Thyroid gland (tissue), 4 donors: ENCODE measurements at regions not wholly inside any gene's neighbourhood (a gene's known extent, or its start where the extent isn't known, plus 50 kb on each side); places are given as distances from the start of the nearest gene placed in this dataset.

Experiments
- DNase-seq, 2 donors: peaks; one replicate each; pipeline ENCODE4 v3.0.0-alpha.2; 2019
- H3K27ac ChIP-seq, 3 donors: fragments of 200-600 bp; sonication (generic); 1 replicate in 2 of 3; 2 replicates in 1 of 3; pipeline ENCODE4 v1.5.1; 2016 to 2019; ENCODE audit warnings: mild to moderate bottlenecking in 1 of 3, moderate library complexity in 1 of 3
- H3K27me3 ChIP-seq: fragments of 200-600 bp; sonication (generic); one replicate; pipeline ENCODE4 v1.5.1; 2019
- H3K36me3 ChIP-seq, 2 donors: fragments of 200-600 bp; sonication (generic); one replicate each; pipeline ENCODE4 v1.5.1; 2016 to 2019
- H3K4me1 ChIP-seq, 2 donors: fragments of 200-600 bp; sonication (generic); one replicate each; pipeline ENCODE4 v1.5.1; 2017 to 2019
- H3K4me3 ChIP-seq, 3 donors: fragments of 200-600 bp; sonication (generic); replicated peaks in 1 of 3; 1 replicate in 2 of 3; 2 replicates in 1 of 3; pipeline ENCODE4 v1.5.1; 2016; ENCODE audit warnings: mild to moderate bottlenecking in 1 of 3
- H3K9me3 ChIP-seq: fragments of 200-600 bp; sonication (generic); one replicate; pipeline ENCODE4 v1.5.1; 2017
- CTCF ChIP-seq, 6 experiments: fragments of 200-600 bp in 3 of 6; fragments of 450-650 bp in 3 of 6; sonication (generic) in 3 of 6; IDR thresholded peaks; one replicate each; pipeline ENCODE4 v1.5.1; 2016 to 2019; ENCODE audit warnings: antibody characterized with exemption in 6 of 6, mild to moderate bottlenecking in 2 of 6, inconsistent platforms in 1 of 6, moderate library complexity in 1 of 6
- POLR2A ChIP-seq, 2 donors: fragments of 450-650 bp; IDR thresholded peaks; one replicate each; pipeline ENCODE4 v1.6.1; 2017; ENCODE audit warnings: antibody characterized with exemption in 2 of 2, mild to moderate bottlenecking in 2 of 2, moderate library complexity in 1 of 2
- WGBS, 2 donors: methylation state at CpG; one replicate each; pipeline ENCODE4 v1.1.5; 2017; 5-methylcytosine and 5-hydroxymethylcytosine counted together
- intact Hi-C: fragments of 100-400 bp; cut with DNase I; formaldehyde crosslinking; loops from one replicate; pipeline ENCODE4 v1.15.1; 2023

GRCh38 chr9:117775591-117775990, 71.4 kb downstream of the TLR4 start:
- H3K4me1 ChIP-seq = no peaks in the 10 kb centered on the region
- intact Hi-C loops = no loop called here
- H3K36me3 ChIP-seq = no peaks in the 10 kb centered on the region
- DNase-seq = no peak
- H3K9me3 ChIP-seq = no peaks in the 10 kb centered on the region
- H3K4me3 ChIP-seq = no peak overlapping the region
- H3K27me3 ChIP-seq = no peaks in the 10 kb centered on the region
- TF ChIP-seq POLR2A (IDR thresholded peaks at IDR 0.05) = no peak
- no peak for TF ChIP-seq CTCF (IDR thresholded peaks at IDR 0.05)
- no peak overlapping the region for H3K27ac ChIP-seq

DNA sequence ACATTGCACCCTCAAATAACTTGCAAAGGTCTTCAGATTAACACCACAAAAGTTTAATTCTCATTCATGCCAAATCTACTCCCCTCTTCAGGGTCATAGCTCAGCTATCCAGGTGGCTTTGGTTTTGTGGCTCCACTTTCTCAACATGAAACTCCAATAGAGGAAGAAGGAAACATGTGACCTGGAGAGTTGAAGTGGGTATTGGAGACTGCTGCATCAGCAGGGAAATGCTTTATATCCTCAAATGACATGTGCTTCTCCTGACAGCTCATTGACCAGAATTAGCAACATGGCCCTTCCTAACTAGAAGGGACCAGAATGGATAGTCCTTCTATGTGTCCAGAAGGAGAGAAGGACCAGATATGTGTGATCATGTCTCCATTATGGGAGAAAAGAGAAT, 73.6 kb downstream of the TLR4 start:
- no peak overlapping the region for H3K4me3 ChIP-seq
- H3K36me3 ChIP-seq = no peaks in the 10 kb centered on the region
- no peak for TF ChIP-seq POLR2A (IDR thresholded peaks at IDR 0.05)
- TF ChIP-seq CTCF (IDR thresholded peaks at IDR 0.05) = no peak
- H3K9me3 ChIP-seq = no peaks in the 10 kb centered on the region
- intact Hi-C loops = no loop called here
- H3K4me1 ChIP-seq = no peaks in the 10 kb centered on the region
- no peaks in the 10 kb centered on the region for H3K27me3 ChIP-seq
- H3K27ac ChIP-seq = no peak overlapping the region
- no peak for DNase-seq

DNA sequence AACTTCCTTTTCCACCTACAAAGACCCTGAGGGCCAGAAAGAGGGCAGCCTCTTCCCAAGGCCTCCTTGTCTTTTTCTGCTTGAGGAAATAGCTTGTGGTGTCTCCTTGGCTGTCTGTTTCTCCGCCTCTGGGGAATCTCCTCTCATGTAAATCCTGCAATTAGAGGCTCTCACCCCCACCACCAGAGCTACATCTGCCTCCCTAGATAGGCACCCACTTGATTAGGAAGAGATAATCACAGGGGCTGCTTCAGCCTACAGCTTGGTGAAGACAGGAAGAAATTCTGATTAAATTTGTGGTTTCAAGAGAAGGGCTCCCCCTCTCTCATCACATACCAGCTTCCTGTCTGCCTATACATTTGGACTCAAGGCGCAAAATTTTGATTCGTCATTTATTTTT, 75.6 kb downstream of the TLR4 start:
- Histone ChIP-seq H3K9me3 (no peaks in the 10 kb centered on the region), H3K4me3 (no peak overlapping the region), H3K27ac (no peak overlapping the region), H3K36me3 (no peaks in the 10 kb centered on the region), H3K4me1 (peaks cover 0 to 4% of the 10 kb centered on the region in 2 donors), H3K27me3 (no peaks in the 10 kb centered on the region)
- WGBS, 2 donors = 80 to 85% methylated on average over 3 of the region's 3 CpGs
- TF ChIP-seq POLR2A (IDR thresholded peaks at IDR 0.05) (no peak), CTCF (IDR thresholded peaks at IDR 0.05) (no peak)
- no peak for DNase-seq
- intact Hi-C loops = no loop called here

- WGBS, 2 donors = 24% methylated on average over 10 of the region's 10 CpGs
- no peaks in the 10 kb centered on the region for H3K27me3 ChIP-seq
- peak; percentile 32 to 45 for DNase-seq
- H3K9me3 ChIP-seq = no peaks in the 10 kb centered on the region
- no peak overlapping the region for H3K4me3 ChIP-seq
- intact Hi-C loops = no loop called here
- peak in 5 of 6 experiments; percentile 13 to 66 (median 45) for TF ChIP-seq CTCF (IDR thresholded peaks at IDR 0.05)
- TF ChIP-seq POLR2A (IDR thresholded peaks at IDR 0.05) = no peak
- H3K4me1 ChIP-seq = peaks cover 0 to 4% of the 10 kb centered on the region in 2 donors
- peak overlapping the region in 2 of 3 donors; percentile 11 to 37 for H3K27ac ChIP-seq
- H3K36me3 ChIP-seq = no peaks in the 10 kb centered on the region
Observed at GRCh38 chr9:117782931-117783788, 79.0 kb downstream of the TLR4 start.

DNA sequence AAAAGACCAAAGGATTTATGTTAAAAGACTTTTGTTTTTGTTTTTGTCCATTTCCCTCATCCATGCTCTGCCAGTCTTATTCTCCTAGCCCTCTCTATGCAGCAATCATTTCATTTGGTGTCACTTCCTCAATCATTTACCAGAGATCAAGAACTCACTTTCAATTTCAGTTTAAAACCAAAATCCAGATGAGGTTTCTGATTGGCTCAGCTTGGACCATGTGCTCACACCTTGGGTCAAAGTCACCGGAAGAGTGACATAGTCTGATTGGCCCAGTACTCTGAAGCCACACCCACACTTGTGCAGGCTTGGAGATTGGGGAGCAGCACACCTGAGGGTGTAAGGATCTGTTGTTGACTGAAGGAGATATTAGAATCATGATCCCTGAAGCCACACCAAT, 79.6 kb downstream of the TLR4 start:
- Histone ChIP-seq H3K4me3 (no peak overlapping the region), H3K9me3 (no peaks in the 10 kb centered on the region), H3K27me3 (no peaks in the 10 kb centered on the region), H3K4me1 (peaks cover 0 to 4% of the 10 kb centered on the region in 2 donors), H3K36me3 (no peaks in the 10 kb centered on the region), H3K27ac (no peak overlapping the region)
- no peak for TF ChIP-seq POLR2A (IDR thresholded peaks at IDR 0.05)
- no peak for TF ChIP-seq CTCF (IDR thresholded peaks at IDR 0.05)
- DNase-seq = no peak
- intact Hi-C loops = no loop called here
- 68 to 71% methylated on average over 1 of the region's 1 CpG for WGBS, 2 donors
